Glutamatergic neuron (in vitro differentiated cells): ENCODE measurements at regions not wholly inside any gene's neighbourhood (a gene's known extent, or its start where the extent isn't known, plus 50 kb on each side); places are given as distances from the start of the nearest gene placed in this dataset.

Source experiments
- DNase-seq: peaks from one replicate; pipeline ENCODE4 v3.0.0; 2022
- H3K27ac Mint-ChIP-seq: one replicate; pipeline ENCODE4 v1.8.0; 2020; ENCODE audit warnings: mild to moderate bottlenecking, mixed read lengths, inconsistent platforms; ENCODE audit not compliant: unreplicated experiment
- H3K27me3 Mint-ChIP-seq: one replicate; pipeline ENCODE4 v1.8.0; 2020; ENCODE audit warnings: mild to moderate bottlenecking, moderate library complexity, mixed read lengths, inconsistent platforms; ENCODE audit not compliant: unreplicated experiment
- H3K36me3 Mint-ChIP-seq: one replicate; pipeline ENCODE4 v1.8.0; 2020; ENCODE audit warnings: mild to moderate bottlenecking, mixed read lengths, inconsistent platforms; ENCODE audit not compliant: unreplicated experiment
- H3K4me1 Mint-ChIP-seq: one replicate; pipeline ENCODE4 v1.8.0; 2020; ENCODE audit warnings: mild to moderate bottlenecking, low read depth, mixed read lengths, inconsistent platforms; ENCODE audit not compliant: unreplicated experiment
- H3K4me3 Mint-ChIP-seq: one replicate; pipeline ENCODE4 v1.8.0; 2020; ENCODE audit warnings: mild to moderate bottlenecking, mixed read lengths, inconsistent platforms; ENCODE audit not compliant: unreplicated experiment
- H3K9me3 Mint-ChIP-seq: one replicate; pipeline ENCODE4 v1.8.0; 2020; ENCODE audit warnings: mild to moderate bottlenecking, moderate library complexity, mixed read lengths, inconsistent platforms; ENCODE audit not compliant: unreplicated experiment
- TF ChIP-seq, protein P1 (sequence below): fragments of 200-600 bp; sonication (generic); IDR thresholded peaks from one replicate; pipeline ENCODE4 v1.5.0; 2021; ENCODE audit not compliant: partially characterized antibody, unreplicated experiment

DNA sequence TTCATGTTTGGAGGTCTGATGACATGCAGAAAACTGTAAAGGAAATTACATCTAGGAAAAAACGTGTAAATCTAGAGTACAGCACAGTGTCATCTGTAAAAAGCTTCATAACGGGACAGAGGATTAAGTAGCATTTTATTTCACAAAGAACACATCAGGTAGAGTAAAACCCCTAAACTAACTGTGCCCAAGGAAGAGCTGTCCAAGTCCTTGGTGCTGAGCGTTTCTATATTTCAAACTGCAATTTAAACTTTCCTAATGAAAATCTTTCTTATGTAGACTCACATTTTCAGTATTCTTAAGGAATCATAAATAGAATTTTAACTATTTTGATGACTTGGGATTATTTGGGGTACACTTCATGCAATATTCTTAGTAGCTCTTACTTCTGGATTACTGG, 646.2 kb downstream of the IPMK start:
- H3K4me3 Mint-ChIP-seq: no peak overlapping the region

DNA sequence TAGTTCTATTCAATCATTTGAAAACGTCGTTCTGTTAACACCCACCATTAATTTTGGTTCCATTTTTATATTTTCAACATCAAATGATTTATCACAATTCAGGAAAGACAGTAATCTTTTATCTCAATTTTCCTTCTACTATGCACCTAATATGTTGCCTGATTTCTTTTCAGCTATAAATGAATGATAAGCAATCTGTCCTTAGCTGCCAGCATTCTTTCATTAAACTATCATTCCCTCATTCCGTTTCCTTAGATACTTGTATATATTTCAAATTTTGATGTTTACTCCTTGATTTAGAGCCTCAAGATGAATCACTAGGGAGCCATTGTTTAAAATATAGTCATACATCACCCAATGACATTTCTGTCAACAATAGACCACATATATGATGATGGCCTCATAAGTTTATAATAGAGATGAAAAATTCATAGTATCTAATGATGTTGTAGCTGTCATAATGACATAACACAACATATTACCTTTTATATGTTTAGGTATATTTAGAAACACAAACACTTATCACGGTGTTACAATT, 661.7 kb downstream of the IPMK start:
- Mint-ChIP-seq H3K27me3 (no peaks in the 10 kb centered on the region), H3K36me3 (no peaks in the 10 kb centered on the region), H3K4me1 (no peaks in the 10 kb centered on the region), H3K4me3 (no peak overlapping the region), H3K27ac (no peak overlapping the region), H3K9me3 (no peaks in the 10 kb centered on the region)
- TF ChIP-seq, protein P1, sequence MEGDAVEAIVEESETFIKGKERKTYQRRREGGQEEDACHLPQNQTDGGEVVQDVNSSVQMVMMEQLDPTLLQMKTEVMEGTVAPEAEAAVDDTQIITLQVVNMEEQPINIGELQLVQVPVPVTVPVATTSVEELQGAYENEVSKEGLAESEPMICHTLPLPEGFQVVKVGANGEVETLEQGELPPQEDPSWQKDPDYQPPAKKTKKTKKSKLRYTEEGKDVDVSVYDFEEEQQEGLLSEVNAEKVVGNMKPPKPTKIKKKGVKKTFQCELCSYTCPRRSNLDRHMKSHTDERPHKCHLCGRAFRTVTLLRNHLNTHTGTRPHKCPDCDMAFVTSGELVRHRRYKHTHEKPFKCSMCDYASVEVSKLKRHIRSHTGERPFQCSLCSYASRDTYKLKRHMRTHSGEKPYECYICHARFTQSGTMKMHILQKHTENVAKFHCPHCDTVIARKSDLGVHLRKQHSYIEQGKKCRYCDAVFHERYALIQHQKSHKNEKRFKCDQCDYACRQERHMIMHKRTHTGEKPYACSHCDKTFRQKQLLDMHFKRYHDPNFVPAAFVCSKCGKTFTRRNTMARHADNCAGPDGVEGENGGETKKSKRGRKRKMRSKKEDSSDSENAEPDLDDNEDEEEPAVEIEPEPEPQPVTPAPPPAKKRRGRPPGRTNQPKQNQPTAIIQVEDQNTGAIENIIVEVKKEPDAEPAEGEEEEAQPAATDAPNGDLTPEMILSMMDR: no peak
- DNase-seq: no peak

More for the DNA sequence above, 646.2 kb downstream of the IPMK start:
- DNase-seq: no peak
- Mint-ChIP-seq H3K36me3 (no peaks in the 10 kb centered on the region), H3K4me1 (no peaks in the 10 kb centered on the region), H3K27ac (no peak overlapping the region), H3K9me3 (no peaks in the 10 kb centered on the region), H3K27me3 (no peaks in the 10 kb centered on the region)
- TF ChIP-seq, protein P1: no peak

DNA sequence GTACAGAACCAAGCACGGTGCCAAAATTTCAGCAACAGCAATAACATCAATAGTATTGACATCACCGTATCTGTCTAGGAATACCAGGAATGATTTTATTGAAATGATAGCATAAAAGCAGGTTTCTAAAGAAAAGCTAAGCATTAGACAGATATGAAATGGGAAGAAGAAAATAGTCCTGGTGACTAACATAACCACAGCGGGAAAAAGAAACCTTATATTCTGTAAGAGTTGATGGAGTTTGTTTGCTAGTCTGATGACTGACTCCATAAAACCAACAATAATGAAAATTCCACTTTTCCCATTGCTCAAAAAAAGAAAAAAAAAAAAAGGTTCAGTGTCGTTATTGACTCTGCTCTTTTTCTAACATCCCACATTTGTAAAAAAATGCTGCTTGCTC, 668.3 kb downstream of the IPMK start:
- TF ChIP-seq, protein P1: no peak
- Mint-ChIP-seq H3K36me3 (no peaks in the 10 kb centered on the region), H3K4me3 (no peak overlapping the region), H3K4me1 (no peaks in the 10 kb centered on the region), H3K9me3 (no peaks in the 10 kb centered on the region), H3K27ac (no peak overlapping the region), H3K27me3 (no peaks in the 10 kb centered on the region)
- no peak for DNase-seq

DNA sequence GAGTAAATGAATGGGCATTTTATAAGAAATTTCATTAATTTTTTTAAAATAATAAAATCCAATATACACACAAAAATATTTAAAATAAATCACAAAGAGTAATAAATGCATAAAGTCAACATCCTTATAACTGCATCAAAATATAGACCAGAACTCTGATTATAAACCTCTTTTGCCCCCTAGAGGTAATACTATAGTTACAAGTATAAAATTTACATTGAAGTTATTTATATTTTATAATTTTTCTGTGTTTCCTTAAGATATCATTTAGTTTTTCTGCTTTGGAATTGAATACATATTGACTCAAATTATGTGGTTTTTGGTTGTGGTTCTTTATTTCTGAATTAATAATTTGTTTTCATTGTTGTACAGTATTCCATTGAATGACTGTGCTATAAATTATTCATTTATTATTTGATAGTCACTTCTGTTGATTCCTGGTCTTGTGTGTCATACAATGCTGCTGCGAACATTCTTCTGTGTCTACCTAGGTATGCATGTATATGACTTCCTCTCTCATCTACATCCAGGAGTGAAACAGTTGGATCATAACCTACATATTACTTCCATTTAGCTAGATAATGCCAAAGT, 673.6 kb downstream of the IPMK start:
- Mint-ChIP-seq H3K36me3 (no peaks in the 10 kb centered on the region), H3K4me3 (no peak overlapping the region), H3K9me3 (no peaks in the 10 kb centered on the region), H3K4me1 (no peaks in the 10 kb centered on the region), H3K27ac (no peak overlapping the region), H3K27me3 (no peaks in the 10 kb centered on the region)
- no peak for DNase-seq
- TF ChIP-seq, protein P1: no peak

DNA sequence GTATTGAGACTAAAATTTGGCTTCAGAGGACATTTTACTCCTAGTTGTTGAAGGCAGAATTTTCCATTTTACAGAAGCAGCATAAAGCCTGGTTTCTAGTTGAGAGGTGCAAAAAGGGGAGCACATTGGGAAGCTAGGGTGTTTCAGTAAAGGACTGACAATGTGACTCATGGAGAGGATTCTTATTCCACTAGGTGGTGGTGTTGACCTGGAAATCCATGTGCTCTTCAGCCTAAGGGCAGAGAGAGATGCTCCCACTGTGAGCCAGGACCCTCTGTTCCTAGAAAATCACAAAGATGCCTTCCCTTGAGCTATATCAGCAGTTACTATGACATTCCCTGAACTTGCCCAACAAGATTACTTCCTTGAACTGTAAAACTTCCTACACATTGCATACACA, 687.8 kb downstream of the IPMK start:
- Mint-ChIP-seq H3K36me3 (no peaks in the 10 kb centered on the region), H3K4me3 (no peak overlapping the region), H3K4me1 (no peaks in the 10 kb centered on the region), H3K27ac (no peak overlapping the region), H3K27me3 (peaks cover 2% of the 10 kb centered on the region), H3K9me3 (peaks cover 3% of the 10 kb centered on the region)
- DNase-seq: no peak
- TF ChIP-seq, protein P1: peak; percentile 64
